BE2C (cell line): ENCODE measurements at regions not wholly inside any gene's neighbourhood (a gene's known extent, or its start where the extent isn't known, plus 50 kb on each side); places are given as distances from the start of the nearest gene placed in this dataset.

Experiments used
- DNase-seq: peaks from one replicate; pipeline ENCODE4 v3.0.0-alpha.2; 2020
- H3K27me3 ChIP-seq: fragments of 250-450 bp; sonication (Bioruptor Pico); 2 replicates; pipeline ENCODE4 v1.5.1; 2020; ENCODE audit warnings: mild to moderate bottlenecking
- H3K36me3 ChIP-seq: fragments of 250-450 bp; sonication (Bioruptor Pico); 2 replicates; pipeline ENCODE4 v1.5.1; 2020; ENCODE audit warnings: mild to moderate bottlenecking
- H3K4me1 ChIP-seq: fragments of 250-450 bp; sonication (Bioruptor Pico); 2 replicates; pipeline ENCODE4 v1.5.1; 2020
- H3K4me3 ChIP-seq: 2 replicates; pipeline ENCODE4 v1.5.1; 2011; ENCODE audit warnings: low read depth, low read length
- H3K9me3 ChIP-seq: fragments of 250-450 bp; sonication (Bioruptor Pico); 2 replicates; pipeline ENCODE4 v1.5.1; 2020
- TF ChIP-seq, protein P1 (sequence below): IDR thresholded peaks from 2 replicates; pipeline ENCODE4 v1.5.1; 2012; ENCODE audit warnings: mild to moderate bottlenecking, low read depth, low read length

- Histone ChIP-seq H3K4me3 (no peak overlapping the region), H3K9me3 (no peaks in the 10 kb centered on the region), H3K4me1 (no peaks in the 10 kb centered on the region; the same call in 1 of the 2 replicates), H3K27me3 (no peaks in the 10 kb centered on the region), H3K36me3 (no peaks in the 10 kb centered on the region)
- TF ChIP-seq, protein P1, sequence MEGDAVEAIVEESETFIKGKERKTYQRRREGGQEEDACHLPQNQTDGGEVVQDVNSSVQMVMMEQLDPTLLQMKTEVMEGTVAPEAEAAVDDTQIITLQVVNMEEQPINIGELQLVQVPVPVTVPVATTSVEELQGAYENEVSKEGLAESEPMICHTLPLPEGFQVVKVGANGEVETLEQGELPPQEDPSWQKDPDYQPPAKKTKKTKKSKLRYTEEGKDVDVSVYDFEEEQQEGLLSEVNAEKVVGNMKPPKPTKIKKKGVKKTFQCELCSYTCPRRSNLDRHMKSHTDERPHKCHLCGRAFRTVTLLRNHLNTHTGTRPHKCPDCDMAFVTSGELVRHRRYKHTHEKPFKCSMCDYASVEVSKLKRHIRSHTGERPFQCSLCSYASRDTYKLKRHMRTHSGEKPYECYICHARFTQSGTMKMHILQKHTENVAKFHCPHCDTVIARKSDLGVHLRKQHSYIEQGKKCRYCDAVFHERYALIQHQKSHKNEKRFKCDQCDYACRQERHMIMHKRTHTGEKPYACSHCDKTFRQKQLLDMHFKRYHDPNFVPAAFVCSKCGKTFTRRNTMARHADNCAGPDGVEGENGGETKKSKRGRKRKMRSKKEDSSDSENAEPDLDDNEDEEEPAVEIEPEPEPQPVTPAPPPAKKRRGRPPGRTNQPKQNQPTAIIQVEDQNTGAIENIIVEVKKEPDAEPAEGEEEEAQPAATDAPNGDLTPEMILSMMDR = no peak
- DNase-seq = no peak
Measured at GRCh38 chr18:67145586-67146292, 370.8 kb downstream of the DSEL start.

- no peak for DNase-seq
- no peaks in the 10 kb centered on the region; the same call in 1 of the 2 replicates for H3K4me1 ChIP-seq
- no peak overlapping the region for H3K4me3 ChIP-seq
- TF ChIP-seq, protein P1 = no peak
- no peaks in the 10 kb centered on the region for H3K27me3 ChIP-seq
- H3K9me3 ChIP-seq = no peaks in the 10 kb centered on the region
- no peaks in the 10 kb centered on the region for H3K36me3 ChIP-seq
Measured at GRCh38 chr18:67144329-67144728, 372.2 kb downstream of the DSEL start.

- Histone ChIP-seq H3K4me1 (no peaks in the 10 kb centered on the region; the same call in 1 of the 2 replicates), H3K4me3 (no peak overlapping the region), H3K36me3 (no peaks in the 10 kb centered on the region), H3K9me3 (no peaks in the 10 kb centered on the region), H3K27me3 (no peaks in the 10 kb centered on the region)
- no peak for DNase-seq
- TF ChIP-seq, protein P1 = no peak
Measured at GRCh38 chr18:67143028-67143427, 373.5 kb downstream of the DSEL start.

GRCh38 chr18:67142604-67143003, 373.9 kb downstream of the DSEL start:
- Histone ChIP-seq H3K9me3 (no peaks in the 10 kb centered on the region), H3K4me3 (no peak overlapping the region), H3K36me3 (no peaks in the 10 kb centered on the region), H3K4me1 (no peaks in the 10 kb centered on the region; the same call in 1 of the 2 replicates), H3K27me3 (no peaks in the 10 kb centered on the region)
- DNase-seq = no peak
- TF ChIP-seq, protein P1 = no peak

DNA sequence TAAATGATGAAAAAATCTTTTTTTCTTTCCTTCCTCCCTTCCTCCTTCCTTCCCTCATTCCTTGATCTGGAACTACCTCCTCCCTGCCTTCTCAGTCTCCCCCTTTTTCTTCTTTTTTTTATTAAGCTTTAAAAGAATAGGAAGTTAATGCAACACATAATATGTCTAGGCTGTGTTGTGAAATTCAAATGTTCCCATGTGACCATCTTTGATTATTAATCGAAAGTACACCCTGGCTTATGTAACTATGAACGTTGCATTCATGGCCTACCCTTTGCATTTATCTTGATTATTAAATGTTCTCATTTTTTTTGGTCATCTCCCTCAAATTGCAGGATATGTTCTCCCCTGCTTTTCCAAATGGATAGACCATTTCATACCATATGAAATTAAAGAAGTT, 376.0 kb downstream of the DSEL start:
- TF ChIP-seq, protein P1 = no peak
- Histone ChIP-seq H3K9me3 (no peaks in the 10 kb centered on the region), H3K36me3 (no peaks in the 10 kb centered on the region), H3K4me3 (no peak overlapping the region), H3K27me3 (no peaks in the 10 kb centered on the region), H3K4me1 (no peaks in the 10 kb centered on the region; the same call in 1 of the 2 replicates)
- no peak for DNase-seq

DNA sequence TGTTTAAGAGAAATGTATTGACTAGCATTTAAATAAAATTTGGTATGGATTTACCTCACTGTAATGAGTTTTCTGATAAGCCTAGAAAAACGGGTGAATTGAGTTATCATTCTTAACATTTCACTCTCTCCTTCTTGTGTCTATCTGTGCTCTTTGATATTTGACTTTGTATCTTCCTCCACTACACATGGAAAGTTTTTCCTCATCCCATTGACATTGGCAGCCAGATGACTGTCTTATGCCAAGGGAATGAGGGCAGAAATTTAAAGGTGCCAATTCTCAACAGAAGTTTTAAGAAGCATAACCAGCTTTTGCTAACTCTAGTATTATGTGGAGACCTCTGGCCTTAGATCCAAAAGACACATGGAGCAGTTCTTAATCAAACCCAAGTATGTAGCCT, 376.6 kb downstream of the DSEL start:
- H3K36me3 ChIP-seq = no peaks in the 10 kb centered on the region
- no peaks in the 10 kb centered on the region for H3K27me3 ChIP-seq
- no peaks in the 10 kb centered on the region for H3K9me3 ChIP-seq
- DNase-seq = no peak
- TF ChIP-seq, protein P1 = no peak
- no peaks in the 10 kb centered on the region; the same call in 1 of the 2 replicates for H3K4me1 ChIP-seq
- no peak overlapping the region for H3K4me3 ChIP-seq
